WI38 (cell line): ENCODE measurements at regions not wholly inside any gene's neighbourhood (a gene's known extent, or its start where the extent isn't known, plus 50 kb on each side); places are given as distances from the start of the nearest gene placed in this dataset.

ENCODE experiments used
- H3K4me3 ChIP-seq: 2 replicates; pipeline ENCODE4 v1.5.1; 2011; ENCODE audit warnings: low read depth, mild to moderate bottlenecking, control low read depth, low read length
- CTCF ChIP-seq: IDR thresholded peaks from 2 replicates; pipeline ENCODE4 v1.5.1; 2012; ENCODE audit warnings: low read depth, mild to moderate bottlenecking, control low read depth, low read length

- no peak overlapping the region for H3K4me3 ChIP-seq
Observed at GRCh38 chr18:38886235-38886634, 1320.6 kb upstream of the CELF4 start.

GRCh38 chr18:38884050-38884449 lies 1318.5 kb upstream of the CELF4 start:
- no peak for TF ChIP-seq CTCF
- no peak overlapping the region for H3K4me3 ChIP-seq

More at GRCh38 chr18:38886235-38886634, 1320.6 kb upstream of the CELF4 start:
- no peak for TF ChIP-seq CTCF

GRCh38 chr18:38883111-38883510 lies 1317.5 kb upstream of the CELF4 start:
- no peak for TF ChIP-seq CTCF

GRCh38 chr18:38879871-38880270 lies 1314.3 kb upstream of the CELF4 start:
- no peak for TF ChIP-seq CTCF
- H3K4me3 ChIP-seq = no peak overlapping the region

More at GRCh38 chr18:38883111-38883510, 1317.5 kb upstream of the CELF4 start:
- no peak overlapping the region for H3K4me3 ChIP-seq

GRCh38 chr18:38872342-38872741 lies 1306.7 kb upstream of the CELF4 start:
- H3K4me3 ChIP-seq = no peak overlapping the region
- no peak for TF ChIP-seq CTCF

GRCh38 chr18:38868757-38869156 lies 1303.2 kb upstream of the CELF4 start:
- H3K4me3 ChIP-seq = no peak overlapping the region
- TF ChIP-seq CTCF = no peak

- no peak for TF ChIP-seq CTCF
- H3K4me3 ChIP-seq = no peak overlapping the region
Observed at GRCh38 chr18:38867680-38868079, 1302.1 kb upstream of the CELF4 start.
